Lower leg skin (tissue), 3 donors: ENCODE measurements at regions not wholly inside any gene's neighbourhood (a gene's known extent, or its start where the extent isn't known, plus 50 kb on each side); places are given as distances from the start of the nearest gene placed in this dataset.

Experiments used
- CTCF ChIP-seq, 3 donors: fragments of 450-650 bp; IDR thresholded peaks; one replicate each; pipeline ENCODE4 v1.5.1; 2016; ENCODE audit warnings: antibody characterized with exemption in 3 of 3, mild to moderate bottlenecking in 3 of 3, moderate library complexity in 2 of 3
- POLR2A ChIP-seq, 2 donors: fragments of 450-650 bp; IDR thresholded peaks; one replicate each; pipeline ENCODE4 v1.6.1; 2016 to 2017; ENCODE audit warnings: antibody characterized with exemption in 2 of 2, mild to moderate bottlenecking in 1 of 2, moderate library complexity in 1 of 2

GRCh38 chr6:22081709-22082108, 215.1 kb downstream of the PRL start:
- TF ChIP-seq POLR2A (IDR thresholded peaks at IDR 0.05) = no peak
- no peak for TF ChIP-seq CTCF (IDR thresholded peaks at IDR 0.05)
